HG02840 (cell line): ENCODE measurements at regions not wholly inside any gene's neighbourhood (a gene's known extent, or its start where the extent isn't known, plus 50 kb on each side); places are given as distances from the start of the nearest gene placed in this dataset.
"Not testable (repeated sequence)": the region's sequence is repeated elsewhere in the genome, so short reads cannot be mapped to it uniquely, and the experiment has no call there.

Source experiments
- ATAC-seq: cut with Tn5 transposase; IDR thresholded peaks from one replicate; pipeline ENCODE4 v1.9.1; 2021; ENCODE audit warnings: mild to moderate bottlenecking, moderate library complexity, moderate number of reproducible peaks; ENCODE audit not compliant: unreplicated experiment, low FRiP score

GRCh38 chr1:192475970-192476369 is 99.6 kb upstream of the RGS1 start:
- ATAC-seq, result no peak

GRCh38 chr1:192476802-192477298 is 98.7 kb upstream of the RGS1 start:
- ATAC-seq, result no peak

- no peak for ATAC-seq
Observed at GRCh38 chr1:192477630-192478029, 97.9 kb upstream of the RGS1 start.

GRCh38 chr1:192485692-192486436 is 89.7 kb upstream of the RGS1 start:
- ATAC-seq, result no peak

- no peak for ATAC-seq
Observed at GRCh38 chr1:192488058-192488457, 87.5 kb upstream of the RGS1 start.

- no peak for ATAC-seq
Observed at GRCh38 chr1:192489047-192489446, 86.5 kb upstream of the RGS1 start.

GRCh38 chr1:192489748-192490147 is 85.8 kb upstream of the RGS1 start:
- no peak for ATAC-seq

- ATAC-seq, result no peak
Observed at GRCh38 chr1:192491804-192492554, 83.6 kb upstream of the RGS1 start.

GRCh38 chr1:192493584-192493983 is 82.0 kb upstream of the RGS1 start:
- no peak for ATAC-seq

- ATAC-seq, result no peak
Observed at GRCh38 chr1:192496369-192497056, 79.1 kb upstream of the RGS1 start.

GRCh38 chr1:192497214-192497794 is 78.3 kb upstream of the RGS1 start:
- no peak for ATAC-seq

- ATAC-seq, result not testable (repeated sequence)
Observed at GRCh38 chr1:192498092-192498491, 77.5 kb upstream of the RGS1 start.

GRCh38 chr1:192499061-192499581 is 76.5 kb upstream of the RGS1 start:
- ATAC-seq, result not testable (repeated sequence)

- not testable (repeated sequence) for ATAC-seq
Observed at GRCh38 chr1:192500541-192500940, 75.0 kb upstream of the RGS1 start.

GRCh38 chr1:192506741-192507155 is 68.8 kb upstream of the RGS1 start:
- ATAC-seq, result peak; percentile 93

GRCh38 chr1:192512426-192513162 is 63.0 kb upstream of the RGS1 start:
- no peak for ATAC-seq

- ATAC-seq, result no peak
Observed at GRCh38 chr1:192513196-192513595, 62.4 kb upstream of the RGS1 start.

- ATAC-seq, result no peak
Observed at GRCh38 chr1:192513697-192514096, 61.9 kb upstream of the RGS1 start.

GRCh38 chr1:192516776-192517297 is 58.7 kb upstream of the RGS1 start:
- peak; percentile 99 for ATAC-seq
